ENCODE measurements at regions not wholly inside any gene's neighbourhood (a gene's known extent, or its start where the extent isn't known, plus 50 kb on each side); places are given as distances from the start of the nearest gene placed in this dataset.

DNA sequence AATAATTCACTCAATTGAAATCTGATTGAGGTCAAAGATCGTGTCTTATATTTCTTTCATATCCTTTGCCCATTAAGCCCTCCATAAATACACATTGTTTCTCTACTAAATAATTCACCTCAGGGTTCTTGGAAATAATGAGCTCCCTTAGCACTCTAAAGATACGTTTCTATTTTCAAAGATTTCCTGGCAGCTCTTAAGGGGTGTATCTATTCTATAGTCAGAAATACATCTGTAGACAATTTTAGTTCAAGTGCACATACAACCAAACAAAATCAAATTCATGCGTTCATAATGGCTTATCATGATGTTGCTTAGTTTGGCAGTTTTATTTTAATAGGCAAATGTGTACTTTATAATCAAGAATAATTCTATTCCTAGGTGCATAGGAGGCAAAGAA is 361.1 kb upstream of the DDHD1 start:
- Histone ChIP-seq H3K36me3 (replicated peaks in 1 of 2; ENCODE audit: control insufficient read depth in 1 of 2, insufficient read depth in 2 of 2, low read length in 2 of 2) (no peaks in the 10 kb centered on the region), H3K9ac (ENCODE audit: insufficient read depth, low read length, poor library complexity, severe bottlenecking) (no peak overlapping the region), H4K20me1 (ENCODE audit: insufficient read depth, low read length) (no peaks in the 10 kb centered on the region), H3K4me3 (replicated peaks in 1 of 3; ENCODE audit: low read depth in 2 of 3, low read length in 3 of 3) (no peak overlapping the region), H2AFZ (ENCODE audit: insufficient read depth, low read depth, low read length, poor library complexity, severe bottlenecking) (no peak overlapping the region), H3K27ac (ENCODE audit: low read depth in 1 of 2, low read length in 2 of 2) (no peak overlapping the region), H3K9me3 (replicated peaks in 1 of 2; ENCODE audit: control insufficient read depth in 1 of 2, insufficient read depth in 1 of 2, low read length in 2 of 2) (no peaks in the 10 kb centered on the region), H3K27me3 (ENCODE audit: control insufficient read depth in 2 of 2, insufficient read depth in 2 of 2, low read length in 2 of 2) (no peaks in the 10 kb centered on the region), H3K4me2 (replicated peaks; ENCODE audit: extremely low read depth, low read length, poor library complexity, severe bottlenecking) (no peak overlapping the region), H3K79me2 (ENCODE audit: insufficient read depth, low read length) (no peaks in the 10 kb centered on the region), H3K4me1 (ENCODE audit: control insufficient read depth in 1 of 2, insufficient read depth in 2 of 2, low read length in 2 of 2) (no peaks in the 10 kb centered on the region)
- Mint-ChIP-seq H3K9me3 (peaks cover 0 to 11% (median 4%) of the 10 kb centered on the region in 7 donors), H3K4me3 (no peak overlapping the region), H3K36me3 (no peaks in the 10 kb centered on the region), H3K27me3 (ENCODE audit: low read depth in 3 of 3) (no peaks in the 10 kb centered on the region), H3K27ac (no peak overlapping the region), H3K4me1 (no peaks in the 10 kb centered on the region)
- TF ChIP-seq, protein P1, sequence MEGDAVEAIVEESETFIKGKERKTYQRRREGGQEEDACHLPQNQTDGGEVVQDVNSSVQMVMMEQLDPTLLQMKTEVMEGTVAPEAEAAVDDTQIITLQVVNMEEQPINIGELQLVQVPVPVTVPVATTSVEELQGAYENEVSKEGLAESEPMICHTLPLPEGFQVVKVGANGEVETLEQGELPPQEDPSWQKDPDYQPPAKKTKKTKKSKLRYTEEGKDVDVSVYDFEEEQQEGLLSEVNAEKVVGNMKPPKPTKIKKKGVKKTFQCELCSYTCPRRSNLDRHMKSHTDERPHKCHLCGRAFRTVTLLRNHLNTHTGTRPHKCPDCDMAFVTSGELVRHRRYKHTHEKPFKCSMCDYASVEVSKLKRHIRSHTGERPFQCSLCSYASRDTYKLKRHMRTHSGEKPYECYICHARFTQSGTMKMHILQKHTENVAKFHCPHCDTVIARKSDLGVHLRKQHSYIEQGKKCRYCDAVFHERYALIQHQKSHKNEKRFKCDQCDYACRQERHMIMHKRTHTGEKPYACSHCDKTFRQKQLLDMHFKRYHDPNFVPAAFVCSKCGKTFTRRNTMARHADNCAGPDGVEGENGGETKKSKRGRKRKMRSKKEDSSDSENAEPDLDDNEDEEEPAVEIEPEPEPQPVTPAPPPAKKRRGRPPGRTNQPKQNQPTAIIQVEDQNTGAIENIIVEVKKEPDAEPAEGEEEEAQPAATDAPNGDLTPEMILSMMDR (IDR thresholded peaks at IDR 0.05): no peak
- intact Hi-C loops (cut with micrococcal nuclease): no loop called here
- DNase-seq: no peak
- WGBS (ENCODE audit: insufficient coverage): no CpG with 5 or more reads among the region's 3 CpGs

DNA sequence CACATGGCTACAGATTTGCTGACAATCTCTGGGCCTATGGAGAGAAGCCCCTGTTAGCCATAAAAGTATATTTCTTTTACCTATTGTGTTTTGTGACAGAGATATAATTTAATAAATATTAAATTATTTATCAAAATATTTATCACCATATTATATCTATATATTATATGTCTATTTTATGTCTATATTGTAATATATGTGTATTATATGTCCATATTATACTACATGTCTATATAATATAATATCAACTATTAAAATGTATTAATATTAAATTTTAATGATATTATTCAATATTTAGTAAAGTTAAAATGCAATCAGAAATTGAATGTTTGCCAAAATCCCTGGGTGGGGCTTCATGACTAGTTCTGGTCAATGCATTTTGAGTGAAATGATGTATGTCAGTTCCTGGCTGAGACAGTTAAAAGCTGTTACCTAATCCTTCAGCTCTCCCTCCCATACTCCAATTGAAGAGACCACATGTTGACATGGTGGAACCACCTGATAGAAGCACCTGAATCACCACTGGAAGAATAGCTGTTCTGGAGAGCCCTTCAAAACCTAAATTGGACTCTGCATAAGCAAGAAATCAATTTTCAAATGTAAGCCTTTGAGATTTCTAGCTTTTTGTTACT is 357.3 kb upstream of the DDHD1 start:
- H3K27me3 Mint-ChIP-seq (ENCODE audit: low read depth in 3 of 3): no peaks in the 10 kb centered on the region
- H3K4me1 Mint-ChIP-seq: no peaks in the 10 kb centered on the region
- TF ChIP-seq, protein P1 (IDR thresholded peaks at IDR 0.05): no peak
- no peak overlapping the region for H3K27ac Mint-ChIP-seq
- no peaks in the 10 kb centered on the region for H3K27me3 ChIP-seq (ENCODE audit: control insufficient read depth in 2 of 2, insufficient read depth in 2 of 2, low read length in 2 of 2)
- H3K9me3 Mint-ChIP-seq: peaks cover 0 to 23% (median 7%) of the 10 kb centered on the region in 7 donors
- no peak overlapping the region for H3K9ac ChIP-seq (ENCODE audit: insufficient read depth, low read length, poor library complexity, severe bottlenecking)
- no peaks in the 10 kb centered on the region for H3K4me1 ChIP-seq (ENCODE audit: control insufficient read depth in 1 of 2, insufficient read depth in 2 of 2, low read length in 2 of 2)
- no peak overlapping the region for H3K27ac ChIP-seq (ENCODE audit: low read depth in 1 of 2, low read length in 2 of 2)
- intact Hi-C loops (cut with micrococcal nuclease): no loop called here
- H3K36me3 ChIP-seq (replicated peaks in 1 of 2; ENCODE audit: control insufficient read depth in 1 of 2, insufficient read depth in 2 of 2, low read length in 2 of 2): no peaks in the 10 kb centered on the region
- no peak overlapping the region for H3K4me3 Mint-ChIP-seq
- H3K36me3 Mint-ChIP-seq: no peaks in the 10 kb centered on the region
- H2AFZ ChIP-seq (ENCODE audit: insufficient read depth, low read depth, low read length, poor library complexity, severe bottlenecking): no peak overlapping the region
- H3K4me2 ChIP-seq (replicated peaks; ENCODE audit: extremely low read depth, low read length, poor library complexity, severe bottlenecking): no peak overlapping the region
- DNase-seq: no peak
- no peaks in the 10 kb centered on the region for H3K9me3 ChIP-seq (replicated peaks in 1 of 2; ENCODE audit: control insufficient read depth in 1 of 2, insufficient read depth in 1 of 2, low read length in 2 of 2)
- no peaks in the 10 kb centered on the region for H3K79me2 ChIP-seq (ENCODE audit: insufficient read depth, low read length)
- no peaks in the 10 kb centered on the region for H4K20me1 ChIP-seq (ENCODE audit: insufficient read depth, low read length)
- H3K4me3 ChIP-seq (replicated peaks in 1 of 3; ENCODE audit: low read depth in 2 of 3, low read length in 3 of 3): no peak overlapping the region

Measured in CD14-positive monocyte (primary cell).